Right hindlimb (tissue), 1 donor: ENCODE measurements at regions not wholly inside any gene's neighbourhood (a gene's known extent, or its start where the extent isn't known, plus 50 kb on each side); places are given as distances from the start of the nearest gene placed in this dataset.
"Not testable (repeated sequence)": the region's sequence is repeated elsewhere in the genome, so short reads cannot be mapped to it uniquely, and the experiment has no call there.

ENCODE experiments used
- DNase-seq: peaks from one replicate; pipeline ENCODE4 v3.0.0-alpha.2; 2018

GRCh38 chr1:106325600-106325999 is 730.9 kb upstream of the PRMT6 start:
- DNase-seq = no peak

- DNase-seq = no peak
Measured at GRCh38 chr1:106344494-106344893, 712.0 kb upstream of the PRMT6 start.

GRCh38 chr1:106360252-106360651 is 696.2 kb upstream of the PRMT6 start:
- no peak for DNase-seq

GRCh38 chr1:106366627-106367319 is 689.7 kb upstream of the PRMT6 start:
- DNase-seq = no peak

- DNase-seq = no peak
Measured at GRCh38 chr1:106378261-106378660, 678.2 kb upstream of the PRMT6 start.

GRCh38 chr1:106380772-106381171 is 675.7 kb upstream of the PRMT6 start:
- DNase-seq = no peak

- DNase-seq = not testable (repeated sequence)
Measured at GRCh38 chr1:106389160-106389559, 667.3 kb upstream of the PRMT6 start.

- DNase-seq = no peak
Measured at GRCh38 chr1:106393046-106393445, 663.4 kb upstream of the PRMT6 start.

GRCh38 chr1:106396020-106396419 is 660.5 kb upstream of the PRMT6 start:
- DNase-seq = no peak

- DNase-seq = no peak
Measured at GRCh38 chr1:106398391-106398790, 658.1 kb upstream of the PRMT6 start.

GRCh38 chr1:106406114-106406513 is 650.4 kb upstream of the PRMT6 start:
- no peak for DNase-seq

GRCh38 chr1:106412321-106412720 is 644.2 kb upstream of the PRMT6 start:
- not testable (repeated sequence) for DNase-seq

GRCh38 chr1:106435269-106435668 is 621.2 kb upstream of the PRMT6 start:
- no peak for DNase-seq

GRCh38 chr1:106439475-106439874 is 617.0 kb upstream of the PRMT6 start:
- no peak for DNase-seq

GRCh38 chr1:106447466-106447865 is 609.0 kb upstream of the PRMT6 start:
- DNase-seq = no peak

- DNase-seq = no peak
Measured at GRCh38 chr1:106456832-106457231, 599.6 kb upstream of the PRMT6 start.

- no peak for DNase-seq
Measured at GRCh38 chr1:106457368-106457767, 599.1 kb upstream of the PRMT6 start.

- DNase-seq = no peak
Measured at GRCh38 chr1:106458866-106459265, 597.6 kb upstream of the PRMT6 start.

GRCh38 chr1:106459418-106459817 is 597.1 kb upstream of the PRMT6 start:
- no peak for DNase-seq

GRCh38 chr1:106465666-106466065 is 590.8 kb upstream of the PRMT6 start:
- no peak for DNase-seq

- DNase-seq = no peak
Measured at GRCh38 chr1:106480629-106481028, 575.8 kb upstream of the PRMT6 start.

GRCh38 chr1:106492880-106493279 is 563.6 kb upstream of the PRMT6 start:
- no peak for DNase-seq

- DNase-seq = no peak
Measured at GRCh38 chr1:106494646-106495045, 561.8 kb upstream of the PRMT6 start.

GRCh38 chr1:106498238-106498637 is 558.2 kb upstream of the PRMT6 start:
- DNase-seq = no peak

GRCh38 chr1:106502659-106503058 is 553.8 kb upstream of the PRMT6 start:
- no peak for DNase-seq
